NCI-H510A treated with DMSO at 0.1 percent for 48 hours (cell line): ENCODE measurements at regions not wholly inside any gene's neighbourhood (a gene's known extent, or its start where the extent isn't known, plus 50 kb on each side); places are given as distances from the start of the nearest gene placed in this dataset.

ENCODE experiments used
- DNase-seq: peaks from one replicate; lab custom pipeline; 2025; lab: John Stamatoyannopoulos, UW

DNA sequence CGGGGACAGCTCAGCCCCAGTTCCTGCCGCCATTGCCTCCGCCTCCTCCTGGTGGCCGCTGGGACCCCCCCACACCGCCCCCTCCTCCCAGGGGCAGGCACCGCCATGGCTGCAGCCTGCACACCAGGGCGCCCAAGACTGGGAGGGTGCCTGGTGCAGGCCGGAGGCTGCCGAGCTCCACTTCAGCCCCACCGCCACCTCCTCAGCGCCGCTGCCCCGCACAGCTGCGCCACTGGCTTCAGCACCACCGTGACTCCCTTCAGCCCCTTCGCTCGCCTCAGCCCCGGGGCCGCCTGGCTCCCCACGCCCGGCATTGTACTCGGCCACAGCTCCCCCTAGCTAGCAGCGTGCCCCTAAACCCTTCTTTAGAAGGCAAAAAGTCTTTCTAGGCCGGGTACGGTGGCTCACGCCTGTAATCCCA, 131.1 kb downstream of the CRYBB2 start:
- no peak for DNase-seq

DNA sequence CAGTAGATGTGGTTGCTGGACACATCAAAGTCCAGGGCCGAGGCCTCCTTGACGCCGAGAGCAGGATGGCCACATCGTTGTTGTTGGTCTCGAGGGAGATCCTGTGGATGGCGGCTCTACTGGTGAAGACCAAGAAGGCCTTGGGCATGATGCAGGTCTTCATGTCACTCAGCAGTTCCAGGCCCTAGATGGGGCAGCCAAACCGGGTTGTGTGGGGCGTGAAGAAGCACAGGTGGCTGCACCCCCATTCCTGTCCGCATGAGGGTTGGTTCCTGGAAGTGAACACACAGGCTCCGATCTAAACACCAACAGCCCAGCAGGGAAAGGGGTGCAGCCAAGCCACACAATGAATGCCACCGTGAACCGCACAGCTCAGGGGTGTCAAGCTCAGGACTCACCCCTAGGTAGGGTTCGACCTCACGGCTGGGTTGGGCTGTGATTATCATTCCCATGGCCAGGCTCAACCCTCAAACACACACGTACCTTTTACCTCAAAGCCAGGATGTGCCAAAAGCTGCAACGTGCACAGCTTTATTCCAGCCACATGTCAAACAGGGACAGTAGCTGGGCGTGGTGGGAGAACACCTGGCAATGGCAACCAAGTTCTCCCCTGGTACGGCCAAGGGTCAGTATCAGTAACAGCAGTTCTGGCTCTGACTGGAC, 132.3 kb downstream of the CRYBB2 start:
- DNase-seq = no peak

DNA sequence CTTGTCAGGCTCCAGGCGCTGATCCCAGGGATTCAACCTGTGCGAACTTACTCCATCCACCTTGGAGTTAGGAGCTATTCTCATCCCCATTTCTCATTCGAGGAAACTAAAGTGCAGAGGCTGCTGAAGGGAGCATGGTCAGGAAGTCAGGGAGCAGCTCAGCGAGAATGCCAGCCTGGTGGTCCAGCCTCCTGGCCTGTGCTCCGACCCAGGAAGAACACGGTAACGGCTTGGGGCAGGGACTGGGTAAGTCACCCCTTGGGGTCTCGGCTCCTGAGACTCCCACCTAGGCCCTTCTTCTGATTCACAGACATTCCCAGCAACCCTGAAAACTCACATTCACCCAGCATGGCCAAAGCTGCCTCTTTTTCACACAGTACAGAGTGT, 132.8 kb downstream of the CRYBB2 start:
- no peak for DNase-seq

DNA sequence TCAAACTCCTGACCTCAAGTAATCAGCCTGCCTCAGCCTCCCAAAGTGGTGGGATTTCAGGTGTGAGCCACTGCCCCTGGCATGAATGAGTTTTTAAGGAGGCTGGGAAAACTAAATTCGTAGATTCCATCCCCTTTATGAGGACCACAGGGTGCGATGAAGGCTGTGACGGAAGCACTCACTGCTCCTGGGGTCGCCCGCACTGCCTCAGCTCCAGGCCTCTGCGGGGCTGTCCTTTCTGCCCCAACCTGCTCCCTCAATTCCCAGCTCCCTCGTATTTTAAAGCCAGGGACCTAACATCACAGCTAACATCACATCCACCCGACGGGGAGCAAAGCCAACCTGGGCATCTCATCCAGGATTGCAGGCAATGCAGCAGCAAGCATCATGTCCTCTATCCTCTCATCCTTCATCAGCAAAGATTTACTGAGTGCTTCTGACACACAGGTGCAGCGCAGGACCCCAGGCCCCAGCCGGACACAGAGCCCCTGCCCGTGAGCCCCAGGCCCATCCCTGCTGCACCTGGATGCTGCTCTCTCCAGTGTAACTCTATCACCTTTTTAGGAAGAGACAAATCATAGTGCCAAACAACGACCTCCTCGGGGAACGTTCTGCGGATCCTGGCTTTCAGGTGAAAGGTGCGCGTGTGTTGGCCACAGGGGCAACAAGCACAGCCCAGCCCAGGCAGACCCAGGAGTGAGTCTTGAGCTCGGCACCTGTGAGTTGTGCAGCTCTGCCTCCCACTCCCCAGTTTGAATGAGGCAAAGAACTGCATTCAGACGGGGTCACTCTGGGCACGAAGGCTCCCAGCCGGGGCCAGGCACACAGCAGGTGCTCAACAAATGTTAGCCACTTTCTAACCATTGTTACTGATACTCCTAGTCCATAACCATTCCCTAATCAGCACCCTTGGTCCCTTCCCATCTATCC, 134.3 kb downstream of the CRYBB2 start:
- DNase-seq = no peak

DNA sequence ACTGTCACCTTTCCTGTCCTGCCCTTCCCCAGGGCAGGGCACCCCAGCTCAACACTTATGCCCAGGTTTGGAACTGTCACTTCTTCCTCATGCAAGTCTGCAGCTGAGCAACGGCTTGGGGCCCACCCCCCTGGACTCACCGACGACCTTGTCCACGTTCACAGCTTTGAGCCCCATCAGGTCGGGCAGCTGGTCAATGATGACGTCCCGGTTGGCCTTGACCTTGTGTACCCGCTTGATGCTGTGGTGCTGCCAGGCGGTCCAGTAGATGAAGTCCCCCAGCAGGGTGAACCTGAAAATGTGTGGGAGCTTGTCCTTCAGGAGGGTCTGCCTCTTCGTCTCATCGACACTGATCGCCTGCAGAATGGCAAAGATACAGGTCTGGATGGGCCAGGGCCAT, 135.0 kb downstream of the CRYBB2 start:
- no peak for DNase-seq

DNA sequence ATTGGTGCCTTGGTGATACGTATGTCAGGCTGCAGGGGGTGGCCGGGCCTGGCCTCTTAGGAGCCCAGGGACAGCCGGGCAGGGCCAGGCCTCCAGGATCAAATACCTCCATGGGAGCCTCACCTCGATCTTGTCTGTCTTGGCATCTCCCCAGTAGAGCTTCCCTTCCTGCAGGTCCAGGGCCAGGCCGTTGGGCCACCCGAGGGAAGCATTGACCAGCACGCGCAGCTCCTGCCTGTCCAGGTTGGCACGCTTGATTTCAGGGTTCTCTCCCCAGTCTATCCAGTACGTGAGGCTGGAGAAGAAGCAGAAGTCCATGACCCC, 137.7 kb downstream of the CRYBB2 start:
- DNase-seq = no peak

DNA sequence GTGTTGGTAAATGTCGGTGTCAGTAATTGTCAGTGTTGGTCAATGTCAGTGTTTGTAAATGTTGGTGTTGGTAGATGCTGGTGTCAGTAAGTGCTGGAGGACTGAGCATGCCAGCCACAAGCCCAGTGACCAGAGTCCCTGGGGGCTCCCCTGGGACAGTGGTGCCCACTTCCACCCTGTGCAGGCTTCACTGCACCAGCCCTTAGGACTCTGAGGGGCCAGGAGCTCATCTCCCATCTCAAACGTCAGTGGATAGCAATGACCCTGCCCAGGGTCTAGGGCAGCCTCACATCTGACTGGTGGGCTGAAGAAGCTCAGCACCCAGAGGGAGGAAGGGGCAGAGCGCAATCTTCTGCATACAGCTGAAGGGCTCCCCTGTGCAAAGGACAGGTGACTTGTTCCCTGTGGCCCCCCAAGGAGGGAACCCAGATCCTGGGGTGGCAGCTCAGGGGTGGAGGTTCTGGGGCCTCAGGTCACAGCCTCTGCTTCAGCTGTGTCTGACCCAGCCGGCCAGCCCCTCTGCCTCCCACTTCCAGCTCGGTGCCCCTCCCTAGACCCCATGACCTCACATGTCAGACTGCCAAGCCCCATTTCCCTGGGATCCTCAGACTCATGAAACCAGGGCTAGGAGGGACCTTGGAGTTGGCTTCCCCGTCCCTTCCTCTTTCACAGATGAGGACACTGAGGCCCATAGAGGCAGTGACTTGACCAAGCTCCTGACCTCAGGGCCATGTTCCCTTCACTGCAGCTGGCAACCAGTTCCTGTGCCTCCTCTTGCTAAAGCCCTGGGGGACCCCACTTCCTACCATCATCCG, 138.4 kb downstream of the CRYBB2 start:
- DNase-seq = no peak

DNA sequence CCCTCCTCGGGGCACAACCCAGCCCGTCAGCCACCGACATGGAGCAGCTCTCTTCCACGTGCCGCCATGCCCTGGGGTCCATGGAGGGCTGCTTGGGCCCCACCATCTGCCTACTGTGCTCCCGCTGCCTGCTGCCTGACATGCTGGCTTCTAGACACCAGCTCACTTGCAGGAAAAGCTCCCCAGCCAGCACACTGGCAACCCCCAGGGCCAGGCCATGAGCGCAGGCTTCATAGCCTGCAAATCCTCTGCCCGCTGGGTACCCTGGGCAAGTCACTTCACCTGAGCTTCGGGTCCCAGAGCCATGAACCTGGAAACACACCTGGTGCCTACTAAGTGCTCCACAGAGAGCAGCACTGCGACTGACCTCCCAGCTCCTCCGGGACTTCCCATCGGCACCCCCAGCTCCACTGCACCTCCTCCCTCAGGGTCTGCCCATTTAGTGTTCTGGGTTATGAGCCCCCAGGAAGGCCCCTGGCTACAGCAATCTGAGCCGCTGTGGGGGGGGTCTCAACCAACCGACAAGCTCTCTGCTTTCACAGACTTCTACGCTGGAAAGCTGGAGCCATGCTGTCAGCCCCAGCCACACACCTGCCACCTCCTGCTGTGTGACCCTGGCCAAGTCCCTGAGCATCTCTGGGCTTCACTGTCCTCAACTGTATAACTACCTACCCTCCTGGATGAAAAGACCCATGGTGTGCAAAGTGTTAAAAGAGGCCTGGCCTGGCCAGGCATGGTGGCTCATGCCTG, 139.2 kb downstream of the CRYBB2 start:
- no peak for DNase-seq

DNA sequence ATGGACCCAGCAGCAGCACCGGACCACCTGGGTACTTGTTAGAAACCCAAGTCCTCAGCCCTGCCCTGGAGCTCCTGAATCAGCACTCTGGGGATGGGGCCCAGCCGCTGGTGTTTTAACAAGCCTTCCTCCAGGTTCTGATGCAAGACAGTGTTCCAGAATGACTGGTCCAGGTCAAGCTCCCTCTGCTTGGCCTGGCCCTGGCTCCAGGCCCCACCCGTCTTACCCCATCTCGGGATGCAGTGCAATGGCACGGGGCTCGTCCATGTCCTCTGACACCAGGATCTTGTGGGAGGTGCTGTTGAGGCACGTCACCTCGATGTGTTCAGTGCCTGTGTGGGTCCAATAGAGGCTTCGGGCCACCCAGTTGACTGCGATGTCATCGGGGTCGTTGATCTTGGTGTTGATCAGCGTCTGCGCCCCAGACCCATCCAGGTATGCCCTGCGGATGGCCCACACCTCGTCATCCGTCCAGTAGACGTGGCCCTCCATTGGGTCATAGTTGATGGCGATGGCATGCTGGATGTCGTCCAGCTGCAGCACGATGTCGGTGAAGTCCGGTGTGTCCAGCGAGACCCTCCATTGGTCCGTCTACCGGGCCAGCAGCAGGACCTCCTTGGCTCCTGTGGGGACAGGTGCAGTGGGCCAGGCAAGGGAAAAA, 140.3 kb downstream of the CRYBB2 start:
- DNase-seq = no peak

DNA sequence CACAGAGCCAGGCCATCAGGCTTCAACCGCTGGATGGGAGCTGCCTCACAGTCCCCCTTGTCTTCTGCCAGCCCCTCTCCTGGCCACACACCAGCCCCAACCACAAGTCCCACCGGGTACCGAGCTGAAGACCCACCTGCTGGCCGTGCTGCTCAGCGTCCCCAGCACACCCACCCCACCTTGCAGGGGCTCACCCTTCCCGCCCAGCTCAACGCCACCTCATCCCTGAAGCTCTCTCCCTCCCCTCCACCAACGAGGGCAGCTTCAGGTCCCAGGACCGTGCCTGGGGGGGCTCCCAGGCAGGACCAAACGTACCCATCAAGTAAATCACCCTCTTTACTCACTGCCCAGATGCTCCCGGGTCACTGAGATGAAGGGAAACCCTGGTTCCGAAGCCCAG, 141.0 kb downstream of the CRYBB2 start:
- DNase-seq = no peak

DNA sequence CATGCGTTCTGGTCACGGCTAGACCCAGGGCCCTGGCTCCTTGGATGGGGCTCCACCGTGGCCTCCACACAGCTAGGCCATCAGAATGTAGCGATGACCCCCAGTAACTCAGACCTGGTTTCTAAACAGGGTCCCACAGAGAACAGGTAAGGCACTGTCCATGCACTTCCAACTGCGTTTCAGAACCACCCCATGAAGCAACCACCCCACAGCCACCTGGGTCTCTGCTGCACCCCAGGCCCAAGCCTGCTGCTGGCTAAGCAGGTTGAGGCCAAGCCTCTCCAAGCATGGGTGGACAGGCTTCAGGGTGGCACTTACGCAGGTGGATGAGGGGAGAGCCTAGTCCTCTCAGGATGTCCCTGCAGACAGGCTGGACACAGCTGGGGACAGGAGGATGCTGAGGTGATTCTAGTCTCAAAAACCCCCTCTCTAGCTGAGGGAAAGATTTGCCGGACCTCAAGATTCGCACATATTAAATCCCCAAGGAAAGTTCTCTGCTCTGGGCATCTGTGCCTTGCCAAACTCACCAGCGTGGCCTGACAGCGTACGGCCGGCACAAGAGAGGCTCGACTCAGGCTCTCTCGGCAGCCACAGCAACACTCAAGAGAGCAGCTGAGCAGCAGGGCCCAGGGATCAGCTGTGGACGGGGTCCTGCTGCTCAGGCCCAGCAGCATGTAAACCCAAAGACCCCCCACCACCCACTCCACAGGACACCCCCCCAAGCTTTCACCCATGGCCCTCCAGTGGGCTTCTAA, 141.6 kb downstream of the CRYBB2 start:
- no peak for DNase-seq

DNA sequence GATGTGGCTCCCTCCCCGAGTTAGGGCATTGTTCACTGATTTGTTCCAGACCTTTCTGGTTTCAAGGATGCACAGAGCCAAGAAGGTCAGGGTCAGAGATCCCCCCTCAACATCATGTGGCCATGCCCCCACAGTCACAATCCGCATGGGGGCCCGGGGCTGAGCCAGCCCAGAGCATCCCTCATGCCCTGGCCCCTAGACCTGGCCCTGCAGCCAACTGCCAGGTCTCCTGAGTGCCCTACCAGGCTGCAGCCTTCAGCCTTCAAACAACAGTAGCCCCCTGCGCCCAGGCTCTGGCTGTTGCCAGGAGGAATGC, 142.4 kb downstream of the CRYBB2 start:
- DNase-seq = no peak

DNA sequence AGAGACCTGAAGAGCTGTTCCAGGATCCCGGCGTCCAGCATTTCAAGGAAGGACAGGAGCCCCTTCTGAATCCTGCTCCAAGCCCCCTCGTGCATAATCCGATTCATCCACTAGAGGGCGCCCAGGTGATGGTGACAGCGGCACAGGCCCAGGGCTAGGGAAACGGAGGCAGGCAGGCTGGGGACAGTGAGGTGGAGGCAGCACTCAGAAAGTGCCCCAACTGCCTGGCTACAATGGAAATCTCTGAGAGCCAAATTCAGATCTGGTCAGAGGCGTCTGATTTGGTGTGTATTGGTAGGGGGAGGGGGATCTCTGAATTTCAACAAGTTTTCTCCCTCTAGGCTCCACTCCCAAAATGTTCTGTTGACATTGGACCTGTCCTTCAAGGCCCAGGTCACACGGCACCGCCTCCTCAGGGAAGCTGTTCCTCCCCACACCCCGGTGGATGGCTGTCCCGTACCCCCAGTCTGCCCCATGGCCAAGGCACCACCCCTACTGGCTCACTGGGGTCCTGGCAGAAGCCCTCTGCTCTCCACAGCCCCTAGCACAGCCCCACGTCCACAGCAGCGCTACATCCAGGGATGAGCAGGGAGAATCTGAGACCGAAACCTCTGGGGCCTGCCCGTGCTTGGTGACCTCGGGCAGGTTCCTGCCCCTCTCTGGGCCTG, 142.9 kb downstream of the CRYBB2 start:
- DNase-seq = peak; percentile 3

DNA sequence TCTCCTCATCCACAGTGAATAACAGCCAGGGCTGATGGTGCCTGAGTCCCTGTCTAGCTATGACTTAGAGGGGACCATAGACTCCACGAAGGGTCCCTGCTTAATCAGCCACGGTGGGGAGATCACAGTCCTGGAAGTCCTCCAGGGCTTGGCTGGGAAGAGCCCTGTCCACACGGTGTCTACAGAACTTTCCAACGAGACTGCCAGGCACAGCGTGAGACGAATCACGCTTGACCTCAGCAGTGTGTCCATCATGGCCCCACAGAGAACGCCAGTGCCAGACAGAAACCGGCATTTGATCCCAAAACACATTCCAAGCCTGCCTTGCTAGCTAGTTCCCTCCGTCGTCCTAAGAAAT, 143.4 kb downstream of the CRYBB2 start:
- DNase-seq = no peak

DNA sequence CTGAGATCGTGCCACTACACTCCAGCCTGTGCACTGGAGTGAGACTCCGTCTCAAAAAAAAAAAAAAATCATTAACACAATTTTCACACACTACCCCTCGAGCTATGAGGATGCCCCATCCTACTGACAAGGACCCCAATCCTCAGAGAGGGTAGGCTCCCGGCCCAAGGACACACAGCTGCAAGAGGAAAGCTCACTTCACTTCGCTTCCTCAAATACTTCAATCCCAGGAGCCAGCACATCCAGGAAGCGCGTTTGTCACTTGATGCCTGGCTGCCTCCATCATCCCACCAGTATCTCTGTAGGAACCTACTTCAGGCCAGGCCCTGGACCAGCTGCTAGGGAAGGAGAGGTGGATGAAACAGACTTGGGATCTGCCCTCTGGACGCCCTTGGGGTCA, 144.0 kb downstream of the CRYBB2 start:
- DNase-seq = no peak

DNA sequence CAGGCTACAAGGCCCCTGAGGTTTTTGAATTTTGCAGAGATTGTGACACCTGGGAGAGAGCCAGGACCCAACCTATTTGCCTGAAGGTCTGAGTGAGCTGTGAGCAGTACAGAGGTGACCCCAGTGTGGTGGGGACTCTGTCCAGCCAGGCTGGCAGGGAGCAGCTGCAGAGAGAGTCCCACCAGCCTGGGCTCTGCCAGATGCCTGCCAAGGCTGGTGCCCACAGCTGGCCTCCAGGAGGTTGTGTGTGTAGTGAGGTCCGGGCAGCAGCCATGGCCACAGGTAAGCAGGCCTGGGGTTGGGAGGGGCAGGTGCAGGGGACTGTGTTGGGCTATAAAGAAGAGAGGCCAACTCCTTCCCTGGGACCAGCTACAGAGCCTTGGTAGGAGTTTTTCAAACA, 144.8 kb downstream of the CRYBB2 start:
- no peak for DNase-seq

DNA sequence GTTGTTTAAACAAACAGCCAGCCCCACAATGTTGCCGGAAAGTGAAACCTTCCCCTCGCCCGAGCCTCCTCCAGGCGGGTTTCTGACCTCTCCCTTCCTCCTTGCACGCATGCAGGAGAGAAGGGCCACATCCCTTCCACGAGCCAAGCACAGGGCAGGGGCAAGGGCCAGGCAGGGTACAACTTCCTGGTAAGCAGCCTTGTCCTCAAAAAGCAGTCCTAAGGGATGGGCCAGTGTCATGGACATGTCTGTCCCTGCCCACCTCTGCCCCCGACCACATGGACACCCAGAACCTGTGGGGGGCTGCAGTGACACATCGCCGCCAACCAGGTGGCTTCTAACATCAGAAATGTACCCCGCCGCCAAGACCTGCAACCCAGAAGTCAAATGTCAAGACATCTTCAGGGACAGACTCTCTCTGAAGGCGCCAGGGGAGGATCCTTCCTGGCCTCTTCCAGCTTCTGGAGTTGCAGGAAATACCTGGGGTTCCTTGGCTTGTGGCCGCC, 145.3 kb downstream of the CRYBB2 start:
- no peak for DNase-seq

DNA sequence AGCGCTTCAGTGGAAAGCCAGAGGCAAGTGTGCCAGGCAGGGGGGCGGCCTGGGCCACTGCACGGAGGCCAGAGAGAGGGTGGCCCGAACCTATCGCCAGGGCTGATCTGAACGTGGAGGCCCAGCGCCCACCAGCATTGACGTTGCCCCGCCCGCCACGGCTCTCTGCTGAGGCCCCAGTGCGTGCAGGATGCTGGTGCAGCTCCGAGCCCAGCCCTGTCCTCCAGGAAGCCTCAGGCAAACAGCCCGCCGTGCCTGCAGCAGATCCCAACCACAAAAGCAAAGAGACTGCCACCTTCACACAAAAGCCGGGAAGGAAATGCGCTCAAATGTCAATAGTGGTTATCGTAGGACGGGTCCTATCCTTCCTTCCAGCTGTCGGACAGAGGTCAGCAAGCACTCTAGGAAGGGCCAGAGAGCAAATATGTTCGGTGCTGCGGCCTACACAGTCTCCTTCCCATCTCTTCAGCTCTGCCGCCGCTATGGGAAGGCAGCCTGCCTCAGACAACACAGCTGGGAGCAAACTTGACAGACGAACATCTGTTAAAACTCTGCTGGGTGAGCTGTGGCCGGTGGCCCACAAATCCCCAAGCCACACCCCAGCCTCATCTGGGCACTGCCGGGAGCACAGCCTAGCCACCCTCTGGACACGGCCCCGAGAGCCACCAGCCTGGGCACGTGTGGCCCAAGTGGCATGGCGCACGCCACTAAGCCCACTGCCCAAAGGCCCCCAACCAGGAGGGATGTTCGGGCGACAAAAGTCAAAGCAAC, 146.2 kb downstream of the CRYBB2 start:
- DNase-seq = no peak

DNA sequence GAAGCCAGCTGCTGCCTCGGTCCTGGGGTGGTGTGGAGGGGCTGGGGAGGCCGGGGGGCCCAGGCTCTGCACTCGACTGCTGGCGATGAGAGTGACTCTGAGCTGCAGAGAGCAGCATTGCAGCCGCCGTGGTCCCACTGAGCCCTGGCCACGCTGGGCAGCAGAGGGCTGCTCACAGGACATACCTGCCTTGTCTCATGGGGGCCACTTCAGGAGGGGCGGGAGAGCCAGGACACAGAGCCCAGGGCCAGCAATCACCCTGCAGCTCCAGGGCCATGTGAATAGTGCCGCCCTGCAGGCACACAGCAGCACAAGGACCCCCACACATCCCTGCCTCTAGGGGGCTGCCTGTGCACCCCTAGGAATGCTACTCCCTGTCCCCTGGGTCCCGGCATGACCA, 147.0 kb downstream of the CRYBB2 start:
- DNase-seq = no peak
